Smooth muscle cell of the brain vasculature (primary cell): ENCODE measurements at regions not wholly inside any gene's neighbourhood (a gene's known extent, or its start where the extent isn't known, plus 50 kb on each side); places are given as distances from the start of the nearest gene placed in this dataset.
"Not testable (repeated sequence)": the region's sequence is repeated elsewhere in the genome, so short reads cannot be mapped to it uniquely, and the experiment has no call there.

Experiments used
- DNase-seq: peaks from one replicate; pipeline ENCODE4 v3.0.0-alpha.2; 2012; ENCODE audit warnings: low read depth, low spot score

- DNase-seq: no peak
Observed at GRCh38 chrX:109172091-109172602, 309.7 kb downstream of the GUCY2F start.

DNA sequence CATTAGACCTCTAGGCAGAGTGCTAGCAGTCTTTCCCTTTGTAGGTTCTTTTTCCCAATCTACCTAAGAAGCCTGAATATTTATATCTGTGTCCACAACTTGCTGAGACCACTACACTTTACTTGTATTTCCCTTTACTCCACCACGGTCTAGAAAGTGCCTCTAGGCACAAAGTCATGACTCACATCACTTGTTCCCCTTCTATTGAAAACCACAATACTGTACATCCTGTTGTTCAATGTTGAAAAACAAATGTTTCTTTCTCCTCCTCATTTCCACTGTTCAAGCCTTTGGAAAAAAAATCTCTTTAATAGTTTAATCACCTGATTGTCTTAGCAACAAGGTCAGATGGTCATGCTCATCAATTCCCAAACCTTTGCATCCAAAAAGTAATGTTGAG is 326.7 kb downstream of the GUCY2F start:
- no peak for DNase-seq

- not testable (repeated sequence) for DNase-seq
Observed at GRCh38 chrX:109144173-109144572, 337.7 kb downstream of the GUCY2F start.

- DNase-seq: no peak
Observed at GRCh38 chrX:109140463-109140862, 341.4 kb downstream of the GUCY2F start.

- DNase-seq: no peak
Observed at GRCh38 chrX:109134777-109135176, 347.1 kb downstream of the GUCY2F start.

GRCh38 chrX:109125304-109125703 is 356.6 kb downstream of the GUCY2F start:
- no peak for DNase-seq

DNA sequence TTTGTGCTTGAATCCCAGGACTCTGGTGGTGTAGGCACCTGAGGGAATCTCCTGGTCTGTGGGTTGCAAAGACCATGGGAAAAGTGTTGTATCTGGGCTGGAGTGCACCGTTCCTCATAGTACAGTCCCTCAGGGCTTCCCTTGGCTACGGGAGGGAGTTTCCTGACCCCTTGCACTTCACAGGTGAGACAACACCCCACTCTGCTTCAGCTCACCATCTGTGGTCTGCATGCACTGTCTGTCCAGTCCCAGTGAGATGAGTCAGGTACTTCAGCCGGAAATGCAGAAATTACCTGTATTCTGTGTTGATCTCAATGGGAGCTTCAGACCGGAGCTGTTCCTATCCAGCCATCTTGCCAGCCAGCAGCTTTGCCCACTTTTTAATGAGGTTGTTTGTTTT is 353.0 kb upstream of the IRS4 start:
- no peak for DNase-seq

- no peak for DNase-seq
Observed at GRCh38 chrX:109077788-109078187, 341.4 kb upstream of the IRS4 start.

- not testable (repeated sequence) for DNase-seq
Observed at GRCh38 chrX:109054181-109054581, 317.8 kb upstream of the IRS4 start.

DNA sequence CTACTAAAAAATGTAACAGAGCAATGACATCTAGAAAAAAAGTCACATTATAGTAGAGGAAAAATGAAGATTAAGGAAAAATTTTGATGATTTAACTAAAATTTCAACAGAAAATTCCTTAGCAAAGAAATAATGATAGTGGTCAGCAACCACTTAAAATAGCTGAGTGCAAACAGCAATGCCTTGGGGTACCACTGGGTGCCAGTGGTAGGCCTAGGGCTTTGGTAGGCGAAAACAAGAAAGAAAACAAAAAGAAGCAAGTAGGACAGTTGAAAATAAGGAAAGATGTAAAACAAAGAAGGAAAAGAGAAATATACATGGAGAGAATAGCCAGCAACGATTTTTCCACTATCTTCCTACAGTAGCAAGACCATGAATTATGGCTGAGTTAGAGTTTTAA is 313.5 kb upstream of the IRS4 start:
- no peak for DNase-seq

DNA sequence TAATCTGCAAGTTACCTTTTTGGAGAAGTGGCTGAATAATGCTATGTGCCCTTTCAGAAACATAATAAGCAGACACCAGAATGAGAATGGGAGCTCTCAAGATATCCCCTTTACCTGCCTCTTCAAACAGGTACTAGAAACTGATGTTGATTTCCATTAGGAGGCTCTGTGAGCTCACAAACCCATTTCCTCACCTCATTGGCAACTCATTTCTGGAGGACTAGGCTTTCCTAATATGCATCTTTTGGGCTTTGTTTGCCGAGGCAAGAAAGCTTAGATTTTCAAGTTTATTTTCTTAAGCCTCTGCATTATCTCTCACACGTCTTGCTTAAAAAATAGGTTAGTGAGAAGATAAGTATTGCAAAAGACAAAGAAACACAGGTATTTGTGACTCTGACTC is 313.1 kb upstream of the IRS4 start:
- no peak for DNase-seq

- no peak for DNase-seq
Observed at GRCh38 chrX:109040057-109040456, 303.7 kb upstream of the IRS4 start.

- no peak for DNase-seq
Observed at GRCh38 chrX:109036624-109037023, 300.3 kb upstream of the IRS4 start.

GRCh38 chrX:108993909-108994308 is 257.5 kb upstream of the IRS4 start:
- DNase-seq: no peak

DNA sequence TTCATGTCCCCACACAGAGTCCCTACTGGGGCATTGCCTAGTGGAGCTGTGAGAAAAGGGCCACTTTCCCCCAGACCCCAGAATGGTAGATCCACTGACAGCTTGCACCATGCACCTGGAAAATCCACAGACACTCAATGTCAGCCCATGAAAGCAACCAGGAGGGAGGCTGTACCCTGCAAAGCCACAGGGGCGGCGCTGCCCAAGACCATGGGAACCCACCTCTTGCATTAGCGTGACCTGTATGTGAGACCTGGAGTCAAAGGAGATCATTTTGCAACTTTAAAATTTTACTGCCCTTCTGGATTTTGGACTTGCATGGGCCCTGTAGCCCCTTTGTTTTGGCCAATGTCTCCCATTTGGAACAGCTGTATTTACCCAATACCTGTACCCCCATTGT is 236.5 kb upstream of the IRS4 start:
- DNase-seq: not testable (repeated sequence)

DNA sequence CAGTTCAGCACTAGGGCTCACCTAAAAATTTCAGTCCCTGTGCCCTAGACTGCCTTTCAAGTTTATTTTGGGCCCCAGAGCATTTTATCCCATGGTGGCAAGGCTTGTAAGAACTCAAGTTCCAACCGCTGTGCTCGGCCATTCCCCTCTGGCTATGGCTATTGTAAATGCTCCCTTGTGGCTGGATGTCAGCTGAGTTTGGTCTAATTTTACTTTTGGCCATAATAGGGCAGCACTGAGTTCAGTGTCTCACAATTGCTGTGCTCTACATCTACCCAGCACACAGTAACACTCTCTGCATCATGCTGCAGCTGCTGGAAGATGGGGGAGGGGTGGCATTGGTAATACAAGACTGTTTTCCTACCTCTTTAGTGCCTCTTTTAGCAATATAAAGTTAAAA is 210.8 kb upstream of the IRS4 start:
- DNase-seq: no peak

- DNase-seq: no peak
Observed at GRCh38 chrX:108946531-108946930, 210.2 kb upstream of the IRS4 start.

GRCh38 chrX:108945883-108946523 is 209.6 kb upstream of the IRS4 start:
- no peak for DNase-seq

DNA sequence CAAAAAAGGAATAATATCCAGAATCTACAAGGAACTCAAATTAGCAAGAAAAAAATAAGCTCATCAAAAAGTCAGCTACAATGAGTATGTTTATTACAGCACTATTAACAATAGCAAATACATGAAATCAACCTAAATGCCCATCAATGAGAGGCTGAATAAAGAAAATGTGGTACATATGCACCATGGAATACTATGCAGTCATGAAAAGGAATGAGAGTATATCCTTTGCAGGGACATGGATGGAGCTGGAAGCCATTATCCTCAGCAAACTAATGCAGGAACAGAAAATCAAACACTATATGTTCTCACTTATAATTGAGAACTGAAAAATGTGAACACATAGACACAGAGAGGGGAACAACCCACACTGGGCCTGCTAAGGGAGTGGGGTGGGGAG is 178.4 kb upstream of the IRS4 start:
- no peak for DNase-seq

GRCh38 chrX:108903831-108904230 is 167.5 kb upstream of the IRS4 start:
- DNase-seq: not testable (repeated sequence)

GRCh38 chrX:108900333-108900732 is 164.0 kb upstream of the IRS4 start:
- DNase-seq: no peak

- not testable (repeated sequence) for DNase-seq
Observed at GRCh38 chrX:108896349-108896748, 160.0 kb upstream of the IRS4 start.

- DNase-seq: no peak
Observed at GRCh38 chrX:108892501-108892900, 156.1 kb upstream of the IRS4 start.

DNA sequence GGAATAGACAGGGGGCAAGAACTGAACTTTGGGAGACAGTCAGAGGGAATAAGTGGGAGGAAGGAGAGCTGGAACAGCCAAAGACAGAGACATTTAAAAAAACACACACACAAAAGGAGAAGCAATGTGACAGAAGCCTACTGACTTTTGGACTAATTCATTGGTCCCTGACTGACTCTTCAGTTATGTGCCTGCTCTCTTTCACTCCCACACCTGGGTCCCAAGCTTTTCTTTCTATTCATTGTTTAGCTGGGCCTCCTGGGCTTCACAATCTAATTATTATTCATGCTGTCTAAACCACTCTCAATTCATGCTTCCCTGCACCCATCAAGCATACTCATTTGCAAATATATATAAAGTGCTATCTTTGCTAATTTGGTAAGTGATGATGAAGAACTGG is 139.2 kb upstream of the IRS4 start:
- no peak for DNase-seq
